ENCODE measurements at regions not wholly inside any gene's neighbourhood (a gene's known extent, or its start where the extent isn't known, plus 50 kb on each side); places are given as distances from the start of the nearest gene placed in this dataset.

- no peak for DNase-seq (ENCODE audit: low read depth)
- Histone ChIP-seq H3K27me3 (ENCODE audit: control insufficient read depth, insufficient read depth, low read length) (no peaks in the 10 kb centered on the region), H3K36me3 (ENCODE audit: control insufficient read depth, insufficient read depth, low read length) (no peaks in the 10 kb centered on the region), H3K4me3 (ENCODE audit: low read depth, low read length) (no peak overlapping the region)
- TF ChIP-seq CTCF (IDR thresholded peaks at IDR 0.05; ENCODE audit: insufficient read depth, low read depth, low read length), result no peak
- ChIA-PET POLR2A (no interaction called here), CTCF (no interaction called here)
Measured at GRCh38 chr3:109210501-109210900, 74.0 kb downstream of the C3orf85 start.

DNA sequence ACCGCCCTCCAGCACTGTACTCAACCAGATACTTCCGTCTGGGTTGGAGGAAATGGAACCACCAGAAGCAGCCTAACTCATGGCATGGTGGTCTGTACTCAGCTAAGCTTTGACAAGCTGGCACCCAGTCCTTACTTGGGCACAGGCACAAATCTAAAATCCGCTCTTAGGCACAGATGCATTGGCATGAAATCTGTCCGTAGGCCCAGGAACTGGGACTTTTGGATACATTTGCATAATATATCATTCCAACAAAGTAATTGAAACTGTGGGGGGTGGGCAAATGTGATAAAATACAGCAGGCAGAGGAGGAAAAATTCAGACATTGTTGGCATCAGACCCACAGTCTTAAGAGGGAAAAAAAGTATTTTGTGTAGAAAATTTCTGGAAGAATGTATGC, 75.4 kb downstream of the C3orf85 start:
- CTCF ChIA-PET, result no interaction called here
- no peaks in the 10 kb centered on the region for H3K36me3 ChIP-seq (ENCODE audit: control insufficient read depth, insufficient read depth, low read length)
- POLR2A ChIA-PET, result no interaction called here
- H3K27me3 ChIP-seq (ENCODE audit: control insufficient read depth, insufficient read depth, low read length), result no peaks in the 10 kb centered on the region
- TF ChIP-seq CTCF (IDR thresholded peaks at IDR 0.05; ENCODE audit: insufficient read depth, low read depth, low read length), result no peak
- no peak for DNase-seq (ENCODE audit: low read depth)
- H3K4me3 ChIP-seq (ENCODE audit: low read depth, low read length), result no peak overlapping the region

- Histone ChIP-seq H3K4me3 (ENCODE audit: low read depth, low read length) (no peak overlapping the region), H3K27me3 (ENCODE audit: control insufficient read depth, insufficient read depth, low read length) (no peaks in the 10 kb centered on the region), H3K36me3 (ENCODE audit: control insufficient read depth, insufficient read depth, low read length) (no peaks in the 10 kb centered on the region)
- ChIA-PET POLR2A (no interaction called here), CTCF (no interaction called here)
- TF ChIP-seq CTCF (IDR thresholded peaks at IDR 0.05; ENCODE audit: insufficient read depth, low read depth, low read length), result no peak
- DNase-seq (ENCODE audit: low read depth), result no peak
Measured at GRCh38 chr3:109213321-109213720, 76.8 kb downstream of the C3orf85 start.

DNA sequence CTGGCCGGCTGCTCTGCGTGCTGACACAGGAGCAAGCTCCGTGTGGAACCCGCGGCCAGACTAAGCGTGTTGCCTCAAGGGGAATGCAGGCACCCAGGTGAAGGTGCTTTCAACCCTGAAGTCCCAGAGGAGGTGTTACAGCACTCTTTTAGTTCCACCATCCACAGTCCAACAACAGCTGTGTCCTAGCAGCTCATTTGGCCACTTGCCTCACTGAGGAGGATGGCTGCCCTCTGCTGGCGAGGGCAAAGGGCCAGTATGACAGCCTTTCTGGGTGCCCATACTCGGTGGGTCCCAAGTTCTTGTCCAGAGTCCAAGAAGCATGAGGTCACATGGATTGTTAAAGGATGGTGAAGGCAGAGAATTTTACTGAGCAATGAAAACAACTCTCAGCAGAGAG, 87.8 kb downstream of the C3orf85 start:
- DNase-seq (ENCODE audit: low read depth), result no peak
- ChIA-PET CTCF (no interaction called here), POLR2A (no interaction called here)
- no peaks in the 10 kb centered on the region for H3K36me3 ChIP-seq (ENCODE audit: control insufficient read depth, insufficient read depth, low read length)
- H3K27me3 ChIP-seq (ENCODE audit: control insufficient read depth, insufficient read depth, low read length), result no peaks in the 10 kb centered on the region
- no peak for TF ChIP-seq CTCF (IDR thresholded peaks at IDR 0.05; ENCODE audit: insufficient read depth, low read depth, low read length)
- H3K4me3 ChIP-seq (ENCODE audit: low read depth, low read length), result no peak overlapping the region

GRCh38 chr3:109225516-109225915, 89.0 kb downstream of the C3orf85 start:
- no peak for TF ChIP-seq CTCF (IDR thresholded peaks at IDR 0.05; ENCODE audit: insufficient read depth, low read depth, low read length)
- no peaks in the 10 kb centered on the region for H3K36me3 ChIP-seq (ENCODE audit: control insufficient read depth, insufficient read depth, low read length)
- no peak for DNase-seq (ENCODE audit: low read depth)
- H3K4me3 ChIP-seq (ENCODE audit: low read depth, low read length), result no peak overlapping the region
- H3K27me3 ChIP-seq (ENCODE audit: control insufficient read depth, insufficient read depth, low read length), result no peaks in the 10 kb centered on the region
- ChIA-PET CTCF (interaction anchor here (0.5 kb wide), 1 partner anchor 1743 kb away, joined by 3 read pairs; no protein-coding TSS in a partner anchor), POLR2A (no interaction called here)

Data from BJ (cell line).